H1 (cell line): ENCODE measurements at regions not wholly inside any gene's neighbourhood (a gene's known extent, or its start where the extent isn't known, plus 50 kb on each side); places are given as distances from the start of the nearest gene placed in this dataset.

Experiments used
- CTCF ChIA-PET: fragments of 300-600 bp; sonication (Branson Sonifier 250); formaldehyde crosslinking; loops from one replicate; lab custom pipeline; 2021; ENCODE audit not compliant: partially characterized antibody; lab: Charles Lee
- POLR2A ChIA-PET: fragments of 300-600 bp; sonication (Branson Sonifier 250); formaldehyde crosslinking; loops from one replicate; lab custom pipeline; 2021; ENCODE audit warnings: inconsistent platforms; ENCODE audit not compliant: partially characterized antibody; lab: Charles Lee
- DNase-seq, 2 experiments: peaks; one replicate each; pipeline versions ENCODE4 v3.0.0 to v3.0.0-alpha.2; 2010 to 2022; ENCODE audit warnings: low spot score in 2 of 2, low read depth in 1 of 2, mixed read lengths in 1 of 2
- FAIRE-seq: peaks from 2 replicates; lab custom pipeline; 2011; peaks lifted over from hg19 to GRCh38; lab: Jason Lieb, UNC
- H2AFZ ChIP-seq: 2 replicates; pipeline ENCODE4 v1.8.1; 2012; ENCODE audit warnings: low read length, inconsistent platforms
- H2AK5ac ChIP-seq: 2 replicates; pipeline ENCODE4 v1.6.1; 2013; ENCODE audit warnings: low read depth, low read length
- H2BK120ac ChIP-seq: replicated peaks from 2 replicates; pipeline ENCODE3; 2013; ENCODE audit warnings: low read depth, low read length, inconsistent platforms
- H2BK12ac ChIP-seq: 2 replicates; pipeline ENCODE4 v1.6.1; 2013; ENCODE audit warnings: low read depth, low read length
- H2BK15ac ChIP-seq: 2 replicates; pipeline ENCODE4 v1.6.1; 2013; ENCODE audit warnings: low read length
- H2BK20ac ChIP-seq: 2 replicates; pipeline ENCODE4 v1.6.1; 2013; ENCODE audit warnings: low read length
- H2BK5ac ChIP-seq: 2 replicates; pipeline ENCODE4 v1.6.1; 2013; ENCODE audit warnings: low read depth, low read length
- H3K14ac ChIP-seq: 2 replicates; pipeline ENCODE4 v1.6.1; 2013; ENCODE audit warnings: inconsistent platforms; ENCODE audit not compliant: insufficient read length
- H3K18ac ChIP-seq: 2 replicates; pipeline ENCODE4 v1.6.1; 2013; ENCODE audit warnings: low read length; ENCODE audit errors: extremely low read depth
- H3K23ac ChIP-seq: 2 replicates; pipeline ENCODE4 v1.6.1; 2013; ENCODE audit warnings: inconsistent platforms; ENCODE audit not compliant: insufficient read length
- H3K23me2 ChIP-seq: 2 replicates; pipeline ENCODE4 v1.6.1; 2013; ENCODE audit warnings: low read depth, low read length
- H3K27ac ChIP-seq: 2 replicates; pipeline ENCODE4 v1.6.1; 2011; ENCODE audit warnings: low read depth, low read length, inconsistent platforms
- H3K27me3 ChIP-seq, 4 experiments: replicated peaks in 1 of 4; 1 replicate in 1 of 4; 2 replicates in 3 of 4; pipeline versions ENCODE4 v1.6.1 to v1.8.1; 2011 to 2013; ENCODE audit warnings: low read length in 3 of 4, mild to moderate bottlenecking in 3 of 4, inconsistent platforms in 2 of 4, mixed read lengths in 2 of 4, moderate library complexity in 1 of 4; ENCODE audit not compliant: control insufficient read depth in 3 of 4, insufficient read depth in 3 of 4; ENCODE audit errors: extremely low read depth in 1 of 4
- H3K36me3 ChIP-seq, 4 experiments: 2 replicates each; pipeline versions ENCODE4 v1.6.1 to v1.8.1; 2011 to 2013; ENCODE audit warnings: mild to moderate bottlenecking in 4 of 4, low read length in 3 of 4, moderate library complexity in 2 of 4, control low read depth in 1 of 4, inconsistent platforms in 1 of 4; ENCODE audit not compliant: insufficient read depth in 4 of 4, control insufficient read depth in 2 of 4
- H3K4ac ChIP-seq: replicated peaks from 2 replicates; pipeline ENCODE3; 2013; ENCODE audit warnings: low read length, low read depth, mixed read lengths, inconsistent platforms; ENCODE audit not compliant: insufficient read length
- H3K4me1 ChIP-seq, 4 experiments: replicated peaks in 1 of 4; 1 replicate in 1 of 4; 2 replicates in 3 of 4; pipeline versions ENCODE4 v1.6.1 to v1.8.1; 2011 to 2013; ENCODE audit warnings: low read length in 3 of 4, inconsistent platforms in 2 of 4, mixed read lengths in 1 of 4; ENCODE audit not compliant: insufficient read depth in 4 of 4, control insufficient read depth in 3 of 4
- H3K4me2 ChIP-seq, 2 experiments: 2 replicates each; pipeline versions ENCODE4 v1.6.1 to v1.8.1; 2011 to 2013; ENCODE audit warnings: low read depth in 2 of 2, low read length in 2 of 2, control low read depth in 1 of 2, inconsistent platforms in 1 of 2, mild to moderate bottlenecking in 1 of 2; ENCODE audit not compliant: insufficient read depth in 1 of 2
- H3K4me3 ChIP-seq, 4 experiments: fragments of 200-600, 300-600 bp in 1 of 4; sonication (generic), shearing (Covaris generic), sonication (Bioruptor Twin) in 1 of 4; 2 replicates each; pipeline versions ENCODE4 v1.5.1 to v1.8.1; 2011 to 2016; ENCODE audit warnings: low read length in 4 of 4, low read depth in 3 of 4, control low read depth in 2 of 4, inconsistent platforms in 2 of 4, mild to moderate bottlenecking in 2 of 4, mixed read lengths in 1 of 4, moderate library complexity in 1 of 4; ENCODE audit not compliant: insufficient read depth in 2 of 4; ENCODE audit errors: extremely low read depth in 1 of 4
- H3K56ac ChIP-seq: replicated peaks from 2 replicates; pipeline ENCODE3; 2013; ENCODE audit warnings: low read depth, mild to moderate bottlenecking, mixed read lengths, low read length, inconsistent platforms; ENCODE audit not compliant: insufficient read length
- H3K79me1 ChIP-seq: 2 replicates; pipeline ENCODE4 v1.6.1; 2013; ENCODE audit warnings: low read depth, low read length, control low read depth
- H3K79me2 ChIP-seq, 2 experiments: 2 replicates each; pipeline versions ENCODE4 v1.6.1 to v1.8.1; 2012 to 2013; ENCODE audit warnings: low read length in 2 of 2, mild to moderate bottlenecking in 2 of 2, inconsistent platforms in 1 of 2; ENCODE audit not compliant: insufficient read depth in 2 of 2, control insufficient read depth in 1 of 2
- H3K9ac ChIP-seq, 4 experiments: replicated peaks in 1 of 4; 1 replicate in 1 of 4; 2 replicates in 3 of 4; pipeline versions ENCODE4 v1.6.1 to v1.8.1; 2011 to 2013; ENCODE audit warnings: low read depth in 3 of 4, low read length in 3 of 4, control low read depth in 2 of 4, mild to moderate bottlenecking in 2 of 4, moderate library complexity in 2 of 4, inconsistent platforms in 1 of 4; ENCODE audit errors: extremely low read depth in 1 of 4
- H3K9me3 ChIP-seq, 2 experiments: 2 replicates each; pipeline versions ENCODE4 v1.6.1 to v1.8.1; 2012 to 2013; ENCODE audit warnings: mild to moderate bottlenecking in 2 of 2, moderate library complexity in 2 of 2, control low read depth in 1 of 2, inconsistent platforms in 1 of 2, low read depth in 1 of 2, low read length in 1 of 2, mixed read lengths in 1 of 2; ENCODE audit not compliant: insufficient read depth in 2 of 2
- H4K20me1 ChIP-seq, 2 experiments: replicated peaks in 1 of 2; 2 replicates each; pipeline versions ENCODE3 to v1.8.1; 2011 to 2013; ENCODE audit warnings: inconsistent platforms in 2 of 2, low read length in 2 of 2, mild to moderate bottlenecking in 1 of 2; ENCODE audit not compliant: insufficient read depth in 2 of 2, control insufficient read depth in 1 of 2
- H4K5ac ChIP-seq: 2 replicates; pipeline ENCODE4 v1.6.1; 2013; ENCODE audit warnings: low read length, low read depth, mixed read lengths, inconsistent platforms; ENCODE audit not compliant: insufficient read length
- H4K8ac ChIP-seq: 2 replicates; pipeline ENCODE4 v1.8.0; 2013; ENCODE audit warnings: mild to moderate bottlenecking, moderate library complexity, low read length, inconsistent platforms; ENCODE audit not compliant: insufficient read depth; ENCODE audit errors: extremely low read depth
- H4K91ac ChIP-seq: replicated peaks from 2 replicates; pipeline ENCODE3; 2013; ENCODE audit warnings: low read length, mixed read lengths, inconsistent platforms; ENCODE audit not compliant: insufficient read length
- FOSL1 ChIP-seq: IDR thresholded peaks from 2 replicates; pipeline ENCODE4 v1.6.1; 2011; ENCODE audit warnings: mild to moderate bottlenecking, low read depth, low read length, moderate library complexity; ENCODE audit not compliant: insufficient read depth
- JUN ChIP-seq: IDR thresholded peaks from 2 replicates; pipeline ENCODE4 v1.6.1; 2011; ENCODE audit warnings: low read depth, mild to moderate bottlenecking, improper control_type of control experiment, low read length
- KDM4A ChIP-seq: IDR thresholded peaks from one replicate; pipeline ENCODE4 v1.7.1; 2012; ENCODE audit warnings: low read depth, mild to moderate bottlenecking, moderate library complexity, low read length, inconsistent platforms; ENCODE audit not compliant: severe bottlenecking
- RAD21 ChIP-seq, 2 experiments: IDR thresholded peaks in 1 of 2; conservative IDR thresholded peaks in 1 of 2; 2 replicates each; pipeline ENCODE4 v1.6.1; 2011; ENCODE audit warnings: low read depth in 2 of 2, low read length in 2 of 2, improper control_type of control experiment in 1 of 2, inconsistent platforms in 1 of 2, mild to moderate bottlenecking in 1 of 2, moderate library complexity in 1 of 2
- RXRA ChIP-seq: IDR thresholded peaks from 2 replicates; pipeline ENCODE4 v1.6.1; 2011; ENCODE audit warnings: low read depth, mild to moderate bottlenecking, low read length, moderate library complexity; ENCODE audit not compliant: insufficient read depth
- SAP30 ChIP-seq: fragments of 300-600 bp; sonication (generic); IDR thresholded peaks from 2 replicates; pipeline ENCODE4 v1.7.1; 2012; ENCODE audit warnings: low read length, moderate library complexity, mild to moderate bottlenecking, inconsistent platforms; ENCODE audit not compliant: insufficient read depth, insufficient replicate concordance
- SIN3A ChIP-seq, 2 experiments: IDR thresholded peaks in 1 of 2; conservative IDR thresholded peaks in 1 of 2; 2 replicates each; pipeline ENCODE4 v1.6.1; 2011 to 2012; ENCODE audit warnings: low read length in 2 of 2, improper control_type of control experiment in 1 of 2, low read depth in 1 of 2, mild to moderate bottlenecking in 1 of 2
- SIX5 ChIP-seq: IDR thresholded peaks from 2 replicates; pipeline ENCODE4 v1.6.1; 2011; ENCODE audit warnings: mild to moderate bottlenecking, low read depth, low read length
- TEAD4 ChIP-seq: IDR thresholded peaks from 2 replicates; pipeline ENCODE4 v1.6.1; 2012; ENCODE audit warnings: low read depth, low read length, inconsistent platforms, mixed read lengths
- YY1 ChIP-seq: IDR thresholded peaks from 2 replicates; pipeline ENCODE4 v1.6.1; 2011; ENCODE audit warnings: low read depth, mild to moderate bottlenecking, low read length
- WGBS, 2 experiments: shearing (Covaris generic) in 1 of 2; methylation state at CpG; one replicate each; pipeline versions ENCODE4 v1.1.6 to v1.1.7; 2013 to 2015; ENCODE audit warnings: low lambda C conversion rate in 2 of 2, mixed read lengths in 2 of 2, inconsistent platforms in 1 of 2, low coverage in 1 of 2, missing lambda C conversion rate in 1 of 2; ENCODE audit not compliant: insufficient replicate concordance in 2 of 2, insufficient coverage in 1 of 2, insufficient read length in 1 of 2; ENCODE audit errors: extremely low coverage in 1 of 2, missing lambda C conversion rate in 1 of 2; 5-methylcytosine and 5-hydroxymethylcytosine counted together

DNA sequence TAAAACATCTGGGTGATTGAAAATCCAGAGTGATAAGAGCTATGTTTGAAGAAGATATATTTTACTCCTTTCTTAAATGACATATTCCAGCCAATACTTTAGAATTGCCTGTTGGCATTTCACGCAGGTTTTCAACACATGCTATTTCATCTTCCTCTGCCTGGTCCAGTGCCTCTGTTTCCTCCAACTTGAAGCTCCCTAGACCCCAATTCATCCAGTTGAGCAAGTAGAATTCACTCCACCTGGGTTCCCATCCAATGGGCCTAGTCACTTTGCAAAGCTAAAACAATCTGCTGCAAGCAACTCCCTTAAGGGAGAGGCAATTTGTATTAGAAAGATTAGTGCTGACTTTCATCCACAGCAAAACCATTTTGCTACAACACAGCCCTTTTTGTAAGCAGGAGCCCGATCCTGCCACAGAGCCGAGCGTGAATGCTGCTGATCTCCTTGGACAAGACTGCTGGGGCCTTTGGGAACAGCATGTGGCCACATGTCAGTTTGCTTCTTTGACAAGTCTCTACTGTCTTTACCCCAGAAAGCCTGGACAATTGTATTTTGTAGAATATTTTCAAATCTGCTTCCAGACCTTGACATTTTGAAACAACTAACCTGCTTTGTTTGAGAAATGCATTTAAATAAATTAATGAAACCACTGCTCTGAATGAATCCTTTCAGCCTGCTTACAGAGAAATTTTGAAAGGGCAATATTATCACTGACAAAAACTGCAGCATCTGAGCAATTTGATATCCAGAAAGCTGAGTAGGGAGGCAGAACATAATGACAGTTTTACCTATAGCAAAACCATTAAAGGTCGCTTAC lies 259.1 kb downstream of the TDRD15 start:
- Histone ChIP-seq H3K4me2 (no peak overlapping the region), H4K5ac (no peak overlapping the region), H2AK5ac (no peak overlapping the region), H3K56ac (no peak overlapping the region), H3K79me1 (no peaks in the 10 kb centered on the region), H3K36me3 (no peaks in the 10 kb centered on the region), H3K14ac (no peak overlapping the region), H2BK15ac (no peak overlapping the region), H3K79me2 (no peaks in the 10 kb centered on the region), H2BK5ac (no peak overlapping the region), H2BK20ac (no peak overlapping the region), H3K23ac (no peak overlapping the region), H2BK12ac (no peak overlapping the region), H3K23me2 (no peaks in the 10 kb centered on the region), H3K27ac (no peak overlapping the region), H3K27me3 (no peaks in the 10 kb centered on the region), H4K20me1 (no peaks in the 10 kb centered on the region), H3K9me3 (no peaks in the 10 kb centered on the region), H4K91ac (no peak overlapping the region), H3K4me3 (no peak overlapping the region), H2BK120ac (no peak overlapping the region), H3K4ac (no peak overlapping the region), H3K18ac (no peak overlapping the region), H3K4me1 (no peaks in the 10 kb centered on the region), H3K9ac (no peak overlapping the region), H2AFZ (no peak overlapping the region), H4K8ac (no peak overlapping the region)
- ChIA-PET CTCF (interaction anchor here (0.7 to 1.5 kb wide), 4 partner anchors 10 to 15 kb away, joined by 3 to 10 read pairs (median 4); no protein-coding TSS in a partner anchor), POLR2A (no interaction called here)
- WGBS, 2 experiments: 88% methylated on average over 5 of the region's 5 CpGs; no CpG with 5 or more reads in 1 of the 2 experiments
- DNase-seq (no peak), FAIRE-seq (no peak)
- no peak for TF ChIP-seq SIX5
- no peak for TF ChIP-seq RAD21 (IDR thresholded peaks at IDR 0.05 in 1 of 2, conservative IDR thresholded peaks at IDR 0.05 in 1 of 2; ENCODE audit: low read depth in 2 of 2, low read length in 2 of 2)
- TF ChIP-seq SIN3A (conservative IDR thresholded peaks at IDR 0.05 in 1 of 2, IDR thresholded peaks at IDR 0.05 in 1 of 2; ENCODE audit: low read depth in 1 of 2, low read length in 2 of 2): no peak
- no peak for TF ChIP-seq TEAD4
- TF ChIP-seq KDM4A: no peak
- no peak for TF ChIP-seq RXRA
- no peak for TF ChIP-seq JUN
- TF ChIP-seq FOSL1: no peak
- no peak for TF ChIP-seq SAP30
- TF ChIP-seq YY1: no peak
